Vagina (tissue), 2 donors: ENCODE measurements at regions not wholly inside any gene's neighbourhood (a gene's known extent, or its start where the extent isn't known, plus 50 kb on each side); places are given as distances from the start of the nearest gene placed in this dataset.

Experiments used
- CTCF ChIP-seq, 3 experiments: fragments of 450-650 bp in 2 of 3; fragments of 200-600 bp in 1 of 3; sonication (generic) in 1 of 3; IDR thresholded peaks; one replicate each; pipeline ENCODE4 v1.5.1; 2017 to 2019; ENCODE audit warnings: antibody characterized with exemption in 3 of 3, mild to moderate bottlenecking in 2 of 3, moderate library complexity in 2 of 3
- POLR2A ChIP-seq, 2 donors: fragments of 450-650 bp; IDR thresholded peaks; one replicate each; pipeline ENCODE4 v1.6.1; 2017; ENCODE audit warnings: antibody characterized with exemption in 2 of 2, mild to moderate bottlenecking in 2 of 2, moderate library complexity in 2 of 2

DNA sequence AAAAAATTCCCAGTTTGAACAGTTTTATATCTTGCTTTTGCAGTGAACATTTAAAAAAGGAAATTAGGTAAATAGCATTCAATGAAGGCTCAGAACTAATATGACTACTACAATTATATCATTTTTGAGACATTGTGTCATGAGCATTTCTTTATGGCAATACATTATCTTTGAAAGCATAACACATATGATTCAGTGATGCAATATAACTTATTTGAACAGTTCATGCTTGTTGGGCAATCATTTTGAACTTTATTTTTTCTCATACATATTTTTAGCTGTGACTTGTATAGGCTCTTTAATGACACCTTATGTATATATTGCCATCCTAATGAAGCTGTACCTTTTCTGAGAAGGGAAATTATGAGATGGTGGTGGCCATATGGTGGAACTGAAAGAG lies 828.6 kb upstream of the NR2F2 start:
- TF ChIP-seq CTCF (IDR thresholded peaks at IDR 0.05) (no peak), POLR2A (IDR thresholded peaks at IDR 0.05) (no peak)
